EH (cell line): ENCODE measurements at regions not wholly inside any gene's neighbourhood (a gene's known extent, or its start where the extent isn't known, plus 50 kb on each side); places are given as distances from the start of the nearest gene placed in this dataset.
A peak's percentile ranks its signal among the peaks of the same experiment; 100 is the strongest.
"Not testable (repeated sequence)": the region's sequence is repeated elsewhere in the genome, so short reads cannot be mapped to it uniquely, and the experiment has no call there.

Source experiments
- DNase-seq: peaks from one replicate; pipeline ENCODE4 v3.0.0-alpha.2; 2015; ENCODE audit warnings: low read depth

- peak; percentile 20 for DNase-seq
Measured at GRCh38 chr20:56872620-56873458, 243.7 kb downstream of the TFAP2C start.

- no peak for DNase-seq
Measured at GRCh38 chr20:56873836-56874235, 244.7 kb downstream of the TFAP2C start.

- peak; percentile 74 for DNase-seq
Measured at GRCh38 chr20:56875052-56875659, 246.1 kb downstream of the TFAP2C start.

- DNase-seq: no peak
Measured at GRCh38 chr20:56875803-56876202, 246.7 kb downstream of the TFAP2C start.

GRCh38 chr20:56885521-56885920 is 256.4 kb downstream of the TFAP2C start:
- no peak for DNase-seq

- no peak for DNase-seq
Measured at GRCh38 chr20:56890011-56890410, 260.9 kb downstream of the TFAP2C start.

GRCh38 chr20:56893226-56893917 is 264.3 kb downstream of the TFAP2C start:
- peak; percentile 3 for DNase-seq

GRCh38 chr20:56896447-56896846 is 267.3 kb downstream of the TFAP2C start:
- DNase-seq: no peak

- DNase-seq: no peak
Measured at GRCh38 chr20:56897318-56897957, 268.3 kb downstream of the TFAP2C start.

GRCh38 chr20:56897958-56898349 is 268.8 kb downstream of the TFAP2C start:
- DNase-seq: no peak

GRCh38 chr20:56899506-56899905 is 270.4 kb downstream of the TFAP2C start:
- no peak for DNase-seq

GRCh38 chr20:56900252-56900651 is 271.1 kb downstream of the TFAP2C start:
- no peak for DNase-seq

GRCh38 chr20:56903421-56903820 is 274.3 kb downstream of the TFAP2C start:
- DNase-seq: no peak

GRCh38 chr20:56903858-56904257 is 274.8 kb downstream of the TFAP2C start:
- DNase-seq: no peak

- DNase-seq: no peak
Measured at GRCh38 chr20:56909918-56910714, 281.0 kb downstream of the TFAP2C start.

GRCh38 chr20:56911946-56912345 is 282.8 kb downstream of the TFAP2C start:
- DNase-seq: no peak

GRCh38 chr20:56914532-56914931 is 285.4 kb downstream of the TFAP2C start:
- no peak for DNase-seq

- DNase-seq: no peak
Measured at GRCh38 chr20:56916345-56916622, 287.2 kb downstream of the TFAP2C start.

GRCh38 chr20:56920041-56920440 is 290.9 kb downstream of the TFAP2C start:
- DNase-seq: not testable (repeated sequence)

GRCh38 chr20:56922497-56922896 is 293.4 kb downstream of the TFAP2C start:
- DNase-seq: no peak

GRCh38 chr20:56924292-56925081 is 295.4 kb downstream of the TFAP2C start:
- no peak for DNase-seq
